ENCODE measurements at regions not wholly inside any gene's neighbourhood (a gene's known extent, or its start where the extent isn't known, plus 50 kb on each side); places are given as distances from the start of the nearest gene placed in this dataset.

DNA sequence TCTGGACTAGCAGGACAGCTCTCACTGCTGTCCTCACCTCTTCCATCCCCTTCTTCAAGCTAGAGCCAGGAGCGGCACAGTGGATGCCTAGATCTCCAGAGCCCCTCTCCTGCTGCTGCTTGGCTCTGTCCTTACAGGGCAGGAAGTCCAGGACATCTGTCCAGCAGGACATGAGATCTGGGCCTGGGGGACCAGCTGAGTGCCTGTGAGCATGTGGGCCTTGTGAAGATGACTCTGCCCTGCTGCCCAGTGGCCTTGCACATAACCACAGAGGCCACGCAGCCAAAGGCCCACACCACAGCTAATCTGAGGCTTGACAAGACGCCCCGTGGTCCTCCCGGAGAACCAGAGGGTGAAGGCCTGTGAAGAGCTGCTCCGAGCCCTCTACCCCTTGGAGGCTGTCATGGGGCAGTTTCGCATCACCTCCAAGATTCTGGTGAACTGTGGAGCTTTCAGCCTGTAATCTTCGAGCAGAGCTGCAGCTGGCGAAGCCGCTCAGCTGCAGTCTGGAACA, 516.7 kb upstream of the HS6ST1 start:
- TF ChIP-seq POLR2A (IDR thresholded peaks at IDR 0.05) = no peak
- TF ChIP-seq, protein P1, sequence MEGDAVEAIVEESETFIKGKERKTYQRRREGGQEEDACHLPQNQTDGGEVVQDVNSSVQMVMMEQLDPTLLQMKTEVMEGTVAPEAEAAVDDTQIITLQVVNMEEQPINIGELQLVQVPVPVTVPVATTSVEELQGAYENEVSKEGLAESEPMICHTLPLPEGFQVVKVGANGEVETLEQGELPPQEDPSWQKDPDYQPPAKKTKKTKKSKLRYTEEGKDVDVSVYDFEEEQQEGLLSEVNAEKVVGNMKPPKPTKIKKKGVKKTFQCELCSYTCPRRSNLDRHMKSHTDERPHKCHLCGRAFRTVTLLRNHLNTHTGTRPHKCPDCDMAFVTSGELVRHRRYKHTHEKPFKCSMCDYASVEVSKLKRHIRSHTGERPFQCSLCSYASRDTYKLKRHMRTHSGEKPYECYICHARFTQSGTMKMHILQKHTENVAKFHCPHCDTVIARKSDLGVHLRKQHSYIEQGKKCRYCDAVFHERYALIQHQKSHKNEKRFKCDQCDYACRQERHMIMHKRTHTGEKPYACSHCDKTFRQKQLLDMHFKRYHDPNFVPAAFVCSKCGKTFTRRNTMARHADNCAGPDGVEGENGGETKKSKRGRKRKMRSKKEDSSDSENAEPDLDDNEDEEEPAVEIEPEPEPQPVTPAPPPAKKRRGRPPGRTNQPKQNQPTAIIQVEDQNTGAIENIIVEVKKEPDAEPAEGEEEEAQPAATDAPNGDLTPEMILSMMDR (IDR thresholded peaks at IDR 0.05) = no peak
- TF ChIP-seq EP300 (IDR thresholded peaks at IDR 0.05) = no peak
